ENCODE measurements at regions not wholly inside any gene's neighbourhood (a gene's known extent, or its start where the extent isn't known, plus 50 kb on each side); places are given as distances from the start of the nearest gene placed in this dataset.

DNA sequence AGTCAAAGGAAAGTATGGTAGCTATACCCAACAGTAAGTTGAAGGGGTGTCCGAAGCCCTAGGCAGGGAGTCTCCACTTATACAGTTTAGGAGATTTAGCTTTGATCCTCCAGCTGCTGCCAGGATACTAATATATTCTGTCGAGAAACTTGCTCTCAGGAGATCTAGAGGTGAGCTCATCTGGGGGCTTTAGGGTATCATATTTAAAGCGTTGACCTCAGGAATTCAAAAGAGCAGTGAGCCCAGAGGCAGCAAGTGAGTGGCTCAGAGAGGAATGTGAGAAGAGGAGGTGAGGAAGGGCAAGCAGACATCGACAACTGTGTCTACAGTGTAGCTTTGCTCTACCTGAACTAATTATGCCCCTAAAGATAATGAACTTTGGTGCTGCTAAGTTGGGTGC is 245.1 kb upstream of the LRTM1 start:
- no peak for DNase-seq

DNA sequence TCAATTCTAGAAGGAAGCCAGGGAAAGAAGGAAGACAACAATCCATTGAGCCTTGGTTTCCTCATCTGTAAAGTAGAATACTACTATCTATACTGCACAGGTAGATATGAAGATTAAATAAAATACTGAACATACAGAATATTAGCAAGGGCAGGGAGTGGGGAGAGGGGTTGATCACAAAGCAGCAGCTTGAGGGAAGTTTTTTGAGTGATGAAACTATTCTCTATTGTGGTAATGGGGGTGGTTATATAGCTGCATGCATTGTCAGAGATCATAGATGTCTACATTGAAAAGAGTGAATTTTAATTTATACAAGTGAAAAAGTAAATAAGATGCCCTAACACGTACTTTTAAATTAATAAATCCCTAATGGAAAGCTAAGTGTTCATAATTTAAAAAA is 242.6 kb upstream of the LRTM1 start:
- DNase-seq: no peak

DNA sequence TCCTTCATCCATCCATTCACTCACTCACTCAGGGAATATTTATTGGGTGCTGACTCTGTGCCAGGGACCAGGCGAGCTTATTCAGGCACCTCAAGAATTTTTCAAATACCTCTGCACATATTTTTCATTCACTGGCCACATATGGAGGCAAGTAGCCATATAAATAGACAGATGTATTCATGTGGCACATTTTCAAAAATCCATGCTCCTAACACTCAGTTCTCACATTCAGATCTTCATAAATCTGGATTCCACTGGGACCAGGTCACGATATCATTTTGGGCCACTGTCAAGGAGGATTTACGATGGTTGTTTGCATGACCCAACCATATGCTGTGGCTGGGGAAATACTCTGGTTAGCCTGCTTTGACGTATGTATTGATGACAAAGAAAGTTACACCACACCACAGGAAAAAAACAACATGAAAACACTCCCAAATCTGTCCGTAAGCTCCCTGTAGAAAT is 241.8 kb upstream of the LRTM1 start:
- no peak for DNase-seq

DNA sequence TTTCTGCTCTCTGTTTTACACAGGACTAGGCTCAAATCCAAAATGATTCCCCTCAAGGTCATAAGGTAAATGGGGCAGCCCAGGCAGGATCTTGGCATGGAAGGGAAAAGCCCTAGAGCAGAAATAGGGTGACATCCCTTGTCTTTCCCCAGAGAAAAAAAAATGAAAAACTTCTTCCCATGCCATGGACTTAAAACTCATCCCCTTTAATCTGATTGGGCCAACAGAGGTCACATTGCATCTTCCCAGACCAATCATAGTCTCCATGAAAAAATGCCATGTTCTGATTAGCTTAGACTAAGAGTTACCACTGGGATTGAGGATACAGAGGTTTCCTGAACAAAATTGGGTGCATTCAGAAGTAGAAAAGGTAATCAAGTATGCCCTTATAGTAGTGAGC is 241.3 kb upstream of the LRTM1 start:
- DNase-seq: no peak

DNA sequence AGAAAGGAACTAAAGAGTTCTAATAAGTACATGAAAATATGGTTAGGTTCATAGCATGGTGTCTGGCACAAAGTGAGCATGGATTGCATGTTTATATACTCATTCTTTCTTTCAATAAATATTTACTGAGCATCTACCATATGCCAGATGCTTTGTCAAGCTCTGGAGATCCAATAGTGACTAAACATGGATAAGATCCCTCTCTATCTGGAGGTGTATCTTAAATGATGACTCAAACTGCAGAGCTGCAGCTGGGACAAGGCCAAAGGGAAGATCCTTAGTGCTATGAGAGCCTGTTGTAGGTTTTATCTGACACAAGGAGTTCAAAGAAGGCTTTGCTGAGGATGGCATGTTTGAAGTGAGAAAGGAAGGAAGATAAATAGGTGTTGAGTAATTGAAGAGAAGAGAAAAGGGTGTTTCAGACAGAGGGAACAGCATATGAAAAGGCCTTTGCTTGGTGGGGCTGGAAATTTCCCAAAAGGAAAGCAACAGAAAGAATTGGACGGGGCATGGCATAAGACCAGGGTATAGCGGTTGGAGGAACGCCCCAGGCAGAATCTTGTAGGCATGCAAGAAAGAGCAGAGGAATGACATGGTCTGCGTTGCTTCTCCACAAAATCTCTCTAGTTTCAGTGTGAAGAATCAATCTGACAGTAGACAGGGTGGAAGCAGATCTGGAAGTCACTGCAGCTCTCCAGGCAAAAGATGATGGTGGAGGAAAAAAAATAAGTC is 239.9 kb upstream of the LRTM1 start:
- no peak for DNase-seq

DNA sequence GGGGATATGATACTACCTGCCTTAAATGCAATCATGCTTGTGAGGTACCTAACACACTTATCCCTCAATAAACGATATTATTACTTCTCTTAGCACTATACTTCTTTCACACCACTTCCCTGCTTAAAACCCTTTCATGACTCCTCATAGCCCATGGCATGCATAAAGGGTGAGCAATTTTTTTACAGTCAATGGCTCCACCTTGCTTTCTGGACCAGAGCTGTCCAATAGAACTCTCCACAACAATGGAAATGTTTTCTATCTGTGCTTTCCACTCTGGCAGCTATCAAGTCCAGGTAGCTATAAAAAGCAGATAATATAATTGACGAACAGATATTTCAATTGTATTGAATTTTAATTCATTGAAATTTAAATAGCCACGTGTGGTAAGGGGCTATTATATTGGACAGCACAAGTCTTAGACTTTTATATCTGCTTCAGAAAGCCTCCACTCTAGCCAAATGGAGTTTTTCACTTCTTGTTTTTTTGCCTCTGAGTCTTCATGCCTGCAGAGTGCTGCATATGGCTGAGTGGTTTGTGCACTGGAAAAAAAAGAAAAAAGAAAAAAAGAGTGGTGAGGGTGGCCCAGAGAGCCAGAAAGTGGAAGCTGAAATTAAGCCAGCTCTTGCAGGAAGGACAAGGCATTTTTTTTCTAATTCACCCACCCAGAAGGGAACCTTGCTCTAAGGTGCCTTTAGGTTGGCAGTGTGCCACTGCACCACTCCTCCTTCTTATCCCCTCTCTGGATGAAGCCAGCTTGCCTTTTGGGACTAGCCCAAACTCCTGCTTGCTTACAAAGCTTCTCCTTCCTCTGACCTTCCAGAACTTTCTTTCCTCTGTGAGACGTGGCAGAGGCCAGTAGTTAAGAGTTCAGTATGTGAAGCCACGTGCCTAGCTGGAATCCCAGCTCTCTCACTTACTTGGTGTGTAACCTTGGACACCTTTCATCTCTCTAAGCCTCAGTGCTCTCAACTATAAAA is 239.0 kb upstream of the LRTM1 start:
- DNase-seq: no peak

DNA sequence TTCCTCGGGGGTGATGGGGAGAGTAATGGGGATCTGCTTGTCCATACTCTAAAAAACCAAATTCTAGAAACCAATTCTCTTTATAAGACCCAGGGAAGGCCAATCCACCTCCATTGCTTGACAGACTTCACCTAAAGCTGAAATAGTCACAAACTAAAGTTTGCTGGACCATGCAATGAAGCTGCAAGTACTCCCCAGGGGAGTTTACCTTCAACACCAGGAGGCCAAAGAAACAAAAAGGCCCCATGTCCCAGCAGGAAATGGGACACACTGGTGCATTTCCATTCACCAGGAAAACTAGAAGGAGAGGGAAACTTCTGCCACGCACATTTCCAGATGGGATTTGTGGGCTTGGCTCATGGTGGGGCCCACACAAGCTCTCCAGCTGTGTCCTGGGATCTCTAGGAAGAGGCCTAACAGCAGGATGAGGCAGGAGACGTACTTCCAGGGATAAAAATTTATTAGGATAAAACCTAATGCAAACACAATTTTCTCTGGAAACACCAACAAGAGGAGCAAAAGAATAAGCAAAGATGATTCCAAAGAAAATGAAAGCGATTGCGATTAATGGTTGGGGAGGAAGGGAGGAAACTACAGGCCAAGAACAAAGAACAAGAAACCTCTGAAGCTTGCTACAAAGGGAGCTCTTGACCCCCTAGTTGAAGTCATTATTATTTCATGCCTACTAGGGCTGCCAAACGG is 238.0 kb upstream of the LRTM1 start:
- DNase-seq: no peak

DNA sequence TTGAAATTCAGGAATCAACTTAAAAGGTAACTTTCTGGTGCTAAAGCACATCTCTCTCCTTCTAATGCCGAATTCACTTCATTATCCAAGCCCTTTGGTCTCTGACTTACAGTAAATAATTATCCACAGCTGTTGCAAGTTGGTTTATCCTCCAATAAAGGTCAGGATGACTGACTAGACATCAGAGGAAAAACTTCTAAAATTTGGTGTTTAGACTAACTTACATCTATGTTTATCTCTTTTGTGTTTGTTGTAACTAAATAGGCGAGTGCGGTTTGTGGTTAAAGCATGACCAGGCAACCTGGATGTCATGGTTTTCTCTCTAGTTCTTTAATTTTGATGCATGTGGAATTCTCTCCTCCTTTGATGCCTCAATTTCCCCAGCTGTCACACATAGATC is 237.4 kb upstream of the LRTM1 start:
- no peak for DNase-seq

DNA sequence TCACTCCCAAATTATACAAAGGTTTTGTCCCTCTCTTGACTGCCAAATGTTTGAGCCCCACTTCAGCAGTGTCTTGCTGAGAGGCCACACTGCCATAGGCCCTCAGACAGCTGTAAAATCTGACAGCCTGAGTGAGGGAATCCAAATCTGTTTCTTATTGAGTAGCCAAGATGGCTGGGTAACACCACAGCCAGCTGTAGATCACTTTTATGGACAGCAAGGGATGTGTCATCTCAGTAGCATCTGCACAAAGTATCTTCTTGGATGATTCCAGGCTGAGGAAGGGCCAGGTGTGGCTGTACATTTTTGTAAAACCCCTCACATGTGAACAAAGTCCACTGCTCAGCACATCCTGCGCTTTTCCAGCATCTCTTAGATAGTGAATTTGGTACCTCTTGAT is 237.0 kb upstream of the LRTM1 start:
- DNase-seq: no peak

DNA sequence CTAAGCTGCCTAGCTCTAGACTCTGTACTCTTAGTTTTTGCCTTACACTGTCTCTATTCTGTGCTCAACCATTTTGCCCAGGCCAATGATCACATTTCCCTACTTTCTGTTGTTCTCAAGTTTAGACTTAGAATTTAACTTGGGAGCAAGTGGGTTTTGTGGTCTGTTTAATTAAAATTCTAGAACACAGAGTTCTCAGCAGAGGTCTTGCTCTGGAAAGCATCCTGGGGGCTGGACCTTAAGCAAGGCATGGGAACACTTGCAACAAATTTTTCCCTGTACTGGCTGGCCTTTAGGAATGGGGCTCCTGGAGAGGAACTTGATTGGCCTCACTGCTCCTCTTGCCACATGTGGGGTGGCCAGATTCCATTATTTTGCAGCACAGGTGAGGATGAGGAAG is 236.3 kb upstream of the LRTM1 start:
- DNase-seq: no peak

DNA sequence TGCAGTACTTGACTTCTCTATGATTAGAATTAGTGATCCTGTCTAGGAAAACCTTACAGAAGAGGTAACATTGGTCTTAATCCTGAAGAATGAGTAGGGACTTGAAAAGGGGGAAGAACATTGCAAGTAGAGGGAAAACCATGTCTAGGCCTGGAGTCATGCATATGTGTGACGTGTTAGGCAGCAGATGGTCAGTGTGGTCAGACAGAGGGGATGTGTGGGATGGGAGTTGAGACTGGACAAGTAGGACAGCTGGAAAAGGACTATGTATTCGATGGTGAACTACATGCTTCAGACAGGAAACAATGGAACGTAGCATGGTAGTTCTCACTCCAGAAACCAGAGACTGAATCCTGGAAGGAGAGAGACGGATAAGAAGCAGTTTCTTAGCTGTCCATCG is 235.6 kb upstream of the LRTM1 start:
- DNase-seq: no peak

DNA sequence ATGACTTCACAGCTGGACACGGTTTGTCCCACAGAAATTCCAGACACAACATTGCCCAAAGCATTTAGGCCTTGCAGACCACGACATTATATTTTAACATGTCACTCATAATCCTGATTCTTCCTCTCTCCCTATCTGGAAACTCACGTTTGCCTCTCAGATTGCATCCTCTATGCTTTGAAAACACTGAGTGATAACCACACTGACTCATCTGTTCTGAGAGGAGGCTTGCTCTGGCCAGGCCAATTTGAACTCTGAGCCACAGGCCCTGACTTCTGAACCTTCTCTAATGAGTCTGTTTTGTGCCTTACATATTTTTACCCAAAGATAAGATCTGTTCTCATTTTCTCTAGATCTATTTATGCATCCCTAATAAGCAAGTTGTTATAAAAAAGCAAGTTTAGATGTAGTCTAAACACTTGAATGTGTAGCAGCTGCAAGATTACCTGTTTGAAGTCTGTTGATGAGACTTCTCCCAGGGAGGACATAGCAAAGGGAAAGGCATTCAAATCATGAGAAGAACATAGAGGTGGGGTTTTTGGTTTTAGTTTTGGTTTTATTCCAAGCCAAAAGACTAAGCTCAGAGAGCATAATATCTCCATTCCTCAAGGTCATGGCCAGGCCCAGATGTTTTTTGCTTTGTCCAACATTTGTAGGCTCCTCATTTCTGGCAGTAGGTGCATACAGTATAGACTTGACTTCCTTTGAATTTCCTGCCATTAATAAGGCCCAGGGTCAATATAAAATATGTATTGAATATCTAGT is 234.4 kb upstream of the LRTM1 start:
- no peak for DNase-seq

DNA sequence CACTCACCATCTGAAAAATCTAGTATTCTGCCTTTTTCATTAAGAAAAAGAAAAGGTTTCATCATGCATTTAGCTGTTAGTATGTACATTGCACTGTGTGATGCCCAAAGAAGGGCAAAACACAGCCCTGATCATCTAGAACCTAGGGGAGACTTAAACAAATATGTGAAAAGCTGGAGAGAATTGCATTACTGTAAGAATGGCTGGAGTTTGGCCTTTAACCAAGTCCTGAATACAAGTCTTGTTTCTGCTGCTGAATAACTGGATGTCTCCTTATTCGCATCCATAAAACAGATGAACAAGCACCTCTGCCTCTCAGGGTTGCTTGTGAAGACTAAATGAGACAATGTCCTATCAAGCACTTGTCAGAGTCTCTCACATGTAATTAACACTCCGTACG is 233.4 kb upstream of the LRTM1 start:
- no peak for DNase-seq

DNA sequence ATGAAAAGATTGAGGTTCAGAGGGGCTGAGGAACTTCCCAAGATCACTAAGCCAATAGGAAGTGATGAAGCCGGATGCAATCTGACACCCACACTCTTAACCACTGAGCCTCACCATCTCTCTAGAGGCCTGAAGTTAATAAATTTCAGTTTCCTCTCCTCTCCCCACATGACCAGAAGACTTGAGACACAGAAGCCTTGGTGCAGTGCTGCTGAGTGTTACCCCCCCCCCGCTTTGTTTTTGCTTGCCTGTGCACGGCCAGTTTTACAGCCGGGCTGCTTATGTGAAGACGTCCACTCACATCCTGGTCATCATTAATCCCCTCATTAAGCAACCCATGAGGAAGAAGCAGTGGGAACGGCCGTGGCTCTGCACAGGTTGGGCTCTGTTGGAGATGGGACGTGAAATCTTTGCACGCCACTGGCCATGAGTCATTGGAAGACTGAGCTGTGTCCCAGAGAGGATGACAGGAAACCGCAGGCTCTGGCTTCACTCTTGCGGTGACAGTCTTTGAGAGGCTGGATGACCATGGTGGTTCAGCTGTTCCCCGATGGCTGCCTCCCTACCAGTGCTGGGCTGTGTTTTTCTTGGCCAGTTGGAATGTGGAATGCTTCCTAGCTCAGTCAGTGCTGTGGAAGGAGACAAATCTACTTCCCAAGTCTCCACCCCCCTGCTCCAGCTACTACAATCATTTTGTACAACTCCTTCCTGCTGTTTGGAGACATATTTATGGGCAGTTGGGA is 232.6 kb upstream of the LRTM1 start:
- DNase-seq: no peak

DNA sequence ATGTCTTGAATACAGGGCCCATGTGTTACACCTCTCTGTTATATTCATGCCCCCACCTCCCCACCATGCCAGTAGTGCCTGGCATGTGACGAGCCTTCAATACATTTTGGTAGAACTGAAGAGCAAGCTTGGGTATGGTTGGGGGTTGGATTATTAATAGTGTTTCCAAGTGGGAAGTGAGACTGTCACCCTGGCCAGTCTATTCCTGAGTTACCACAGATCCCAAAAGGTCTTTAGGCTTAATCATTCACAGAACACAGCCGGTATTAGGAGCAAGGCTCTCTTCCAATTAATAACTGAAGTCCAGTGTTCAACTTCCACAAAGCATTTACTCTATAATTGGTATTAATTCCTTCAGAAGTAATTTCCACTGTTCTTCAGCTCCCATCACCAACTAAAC is 231.9 kb upstream of the LRTM1 start:
- DNase-seq: no peak

DNA sequence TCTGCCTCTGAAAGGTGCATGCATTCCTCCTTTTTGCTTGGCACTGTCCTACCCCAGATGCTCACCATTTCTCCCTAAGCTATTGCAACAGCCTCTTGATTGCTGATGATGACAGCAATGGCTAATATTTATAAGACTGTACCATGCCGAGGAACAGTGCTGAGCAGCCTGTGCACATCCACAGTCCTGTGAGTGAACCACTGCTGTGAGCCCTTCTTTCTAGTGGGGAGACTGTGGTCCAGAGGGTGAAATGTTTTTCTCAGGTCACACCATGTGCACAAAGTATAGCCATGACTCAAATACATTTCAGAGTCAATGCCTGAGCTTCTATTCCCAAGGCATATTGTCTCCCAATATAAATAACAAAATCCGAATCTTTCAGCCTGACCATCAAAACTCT is 231.2 kb upstream of the LRTM1 start:
- DNase-seq: no peak

DNA sequence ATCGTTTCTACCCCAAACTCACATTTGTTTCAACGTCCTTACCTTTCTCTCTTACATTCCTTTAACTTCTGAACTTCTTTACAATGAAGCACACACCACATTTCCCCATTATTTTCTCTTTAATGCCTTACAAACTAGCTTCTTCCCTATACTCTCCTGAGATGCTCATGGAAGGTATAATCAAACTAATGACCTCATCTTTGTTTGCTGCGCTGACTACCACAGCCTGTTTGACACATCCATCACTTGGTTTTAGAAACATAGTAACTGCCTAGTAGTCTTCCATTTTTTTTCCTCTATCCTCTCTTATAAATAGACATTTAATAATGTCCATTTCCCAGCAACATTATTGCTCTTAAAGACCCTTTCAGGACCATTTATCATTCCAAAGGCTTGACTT is 230.5 kb upstream of the LRTM1 start:
- DNase-seq: no peak

DNA sequence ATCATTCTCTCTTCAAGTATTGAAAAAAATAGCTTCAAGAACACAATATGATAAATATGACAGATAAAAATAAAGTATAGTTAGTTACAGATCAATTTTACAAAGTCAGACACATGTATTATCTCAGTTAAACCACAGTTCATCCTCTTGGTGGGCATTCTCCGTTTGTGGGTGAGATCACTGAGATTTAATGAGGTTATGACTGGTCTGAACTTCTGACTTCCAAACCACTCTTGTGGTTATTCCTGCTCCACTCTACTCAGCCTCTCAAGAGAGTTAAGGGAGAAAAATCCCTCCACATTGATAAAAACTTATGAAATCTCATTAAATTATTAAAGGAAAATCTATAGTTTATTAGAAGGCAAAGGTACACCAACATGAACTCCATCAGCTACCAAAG is 229.9 kb upstream of the LRTM1 start:
- DNase-seq: no peak

DNA sequence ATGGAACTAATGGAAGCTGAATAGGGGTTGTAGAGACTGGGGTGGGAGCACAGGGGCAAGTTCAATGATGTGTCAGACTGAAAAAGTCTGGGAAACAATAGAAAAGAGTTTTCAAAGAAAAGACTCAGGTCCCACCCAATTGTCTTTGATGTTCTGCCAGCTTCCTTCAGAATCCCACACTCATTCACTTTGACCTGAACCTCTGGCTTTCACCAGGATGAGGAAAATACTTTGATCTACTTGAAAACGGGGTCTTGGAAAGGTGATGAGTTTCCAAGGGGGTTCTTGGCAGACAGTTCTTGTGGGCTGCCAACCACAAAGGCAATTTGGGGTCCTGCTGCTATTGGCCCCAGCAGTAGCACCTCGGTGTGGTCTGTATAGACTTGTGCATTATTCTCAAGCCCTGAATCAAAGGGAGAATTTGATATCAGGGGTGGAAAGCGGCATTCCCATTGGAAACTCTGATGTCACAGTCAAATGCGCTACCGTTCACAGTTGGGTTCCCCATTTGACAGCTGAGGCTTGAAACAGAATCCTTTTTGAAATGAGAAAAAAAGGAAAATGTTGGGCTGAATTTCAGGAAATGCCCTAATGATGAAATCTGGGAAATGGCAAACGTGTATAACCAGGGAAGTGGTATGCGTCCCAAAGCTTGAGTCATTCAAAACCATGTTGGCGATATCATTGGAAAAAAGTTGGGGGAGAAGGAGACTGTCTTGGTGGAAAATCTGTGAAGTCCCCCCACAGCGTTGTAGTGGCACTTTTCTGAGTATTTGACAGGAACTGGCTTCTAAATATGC is 229.2 kb upstream of the LRTM1 start:
- DNase-seq: no peak

DNA sequence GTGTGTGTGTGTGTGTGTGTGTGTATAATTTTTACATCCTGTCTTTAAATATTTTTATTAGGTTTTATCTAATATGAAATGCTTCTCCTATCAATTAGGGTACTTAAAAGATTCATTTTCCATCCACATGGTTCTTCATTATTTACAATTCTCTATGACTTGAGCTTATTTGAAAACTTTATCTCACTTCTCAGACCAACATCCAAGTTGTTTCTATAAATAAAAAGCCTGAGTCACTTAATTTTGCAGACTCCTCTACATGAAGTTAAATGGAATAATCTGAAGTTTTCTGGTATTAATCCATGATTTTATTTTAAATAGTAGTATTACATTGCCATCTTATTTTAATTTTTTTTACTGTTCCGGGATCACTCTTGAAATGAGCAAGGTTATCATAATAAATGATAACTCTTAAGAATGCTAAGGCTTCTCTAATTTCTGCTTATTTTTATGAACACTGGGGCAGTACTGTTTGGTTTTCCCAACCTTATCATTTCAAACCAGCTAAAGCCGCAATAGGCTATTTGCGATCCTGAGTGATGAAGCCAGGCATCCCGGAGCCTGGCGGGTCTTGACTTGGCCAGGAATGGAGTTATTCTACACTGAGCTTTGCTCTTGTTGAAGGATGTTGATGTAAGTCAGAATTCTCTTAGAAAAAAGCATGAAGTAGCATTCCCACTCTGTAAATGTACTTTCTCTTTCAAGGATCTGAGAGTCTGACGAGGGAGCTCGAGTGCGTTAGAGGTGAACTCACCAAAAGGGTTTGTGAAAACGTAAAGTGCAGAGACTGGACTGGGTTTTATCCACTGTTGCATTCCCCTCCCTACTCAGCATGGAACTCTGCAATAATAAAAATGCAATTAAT is 220.2 kb upstream of the LRTM1 start:
- no peak for DNase-seq

Data from right forelimb (tissue), 1 donor.